ENCODE measurements at regions not wholly inside any gene's neighbourhood (a gene's known extent, or its start where the extent isn't known, plus 50 kb on each side); places are given as distances from the start of the nearest gene placed in this dataset.

DNA sequence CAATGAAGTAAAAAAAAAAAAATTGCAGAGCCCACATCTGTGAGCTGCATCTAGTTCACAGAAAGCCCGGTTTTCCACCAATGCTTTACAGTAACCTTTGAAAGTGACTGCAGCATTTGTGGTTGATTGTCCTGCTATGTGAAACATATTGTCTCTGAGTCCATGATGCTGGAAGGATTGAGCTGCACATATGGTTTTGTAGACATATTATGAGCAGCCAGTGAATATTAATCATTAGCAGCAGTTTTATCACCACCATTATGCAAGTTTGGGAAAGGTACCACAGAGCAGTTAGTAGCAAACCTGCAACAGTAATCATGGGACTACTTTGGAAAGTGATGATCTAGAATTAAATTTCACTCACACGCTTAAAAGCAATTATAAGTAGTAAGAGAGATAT is 151.5 kb upstream of the PRICKLE1 start:
- TF ChIP-seq EZH2 (IDR thresholded peaks at IDR 0.05) (no peak), POLR2AphosphoS5 (IDR thresholded peaks at IDR 0.05; ENCODE audit: borderline replicate concordance, low read depth, low read length) (no peak)

Measured in SK-N-MC (cell line).